IPS-18a (cell line): ENCODE measurements at regions not wholly inside any gene's neighbourhood (a gene's known extent, or its start where the extent isn't known, plus 50 kb on each side); places are given as distances from the start of the nearest gene placed in this dataset.

Experiments
- H3K27ac ChIP-seq: one replicate; pipeline ENCODE4 v1.5.1; 2013; ENCODE audit warnings: low read length
- H3K27me3 ChIP-seq: one replicate; pipeline ENCODE4 v1.6.1; 2013; ENCODE audit warnings: mild to moderate bottlenecking, low read length; ENCODE audit not compliant: control insufficient read depth, insufficient read depth
- H3K36me3 ChIP-seq: one replicate; pipeline ENCODE4 v1.6.1; 2013; ENCODE audit warnings: low read depth, low read length; ENCODE audit not compliant: control insufficient read depth
- H3K4me1 ChIP-seq: one replicate; pipeline ENCODE4 v1.6.1; 2013; ENCODE audit warnings: low read depth, low read length; ENCODE audit not compliant: control insufficient read depth
- H3K4me3 ChIP-seq: one replicate; pipeline ENCODE4 v1.5.1; 2013; ENCODE audit warnings: low read length
- H3K9ac ChIP-seq: one replicate; pipeline ENCODE4 v1.6.1; 2013; ENCODE audit warnings: mild to moderate bottlenecking, low read length, moderate library complexity
- H3K9me3 ChIP-seq: one replicate; pipeline ENCODE4 v1.6.1; 2013; ENCODE audit warnings: low read depth, low read length; ENCODE audit not compliant: control insufficient read depth

- H3K4me3 ChIP-seq, result no peak overlapping the region
- no peak overlapping the region for H3K9ac ChIP-seq
- H3K27ac ChIP-seq, result no peak overlapping the region
- no peaks in the 10 kb centered on the region for H3K27me3 ChIP-seq
- H3K9me3 ChIP-seq, result no peaks in the 10 kb centered on the region
- H3K36me3 ChIP-seq, result no peaks in the 10 kb centered on the region
- no peaks in the 10 kb centered on the region for H3K4me1 ChIP-seq
Observed at GRCh38 chr4:188573104-188573503, 433.9 kb downstream of the TRIML1 start.

GRCh38 chr4:188578657-188579056, 439.4 kb downstream of the TRIML1 start:
- Histone ChIP-seq H3K9me3 (no peaks in the 10 kb centered on the region), H3K27me3 (no peaks in the 10 kb centered on the region), H3K27ac (no peak overlapping the region), H3K36me3 (no peaks in the 10 kb centered on the region), H3K4me3 (no peak overlapping the region), H3K4me1 (no peaks in the 10 kb centered on the region), H3K9ac (no peak overlapping the region)

- H3K36me3 ChIP-seq, result no peaks in the 10 kb centered on the region
- H3K27ac ChIP-seq, result no peak overlapping the region
- H3K9me3 ChIP-seq, result no peaks in the 10 kb centered on the region
- no peaks in the 10 kb centered on the region for H3K27me3 ChIP-seq
- no peak overlapping the region for H3K9ac ChIP-seq
- no peak overlapping the region for H3K4me3 ChIP-seq
- no peaks in the 10 kb centered on the region for H3K4me1 ChIP-seq
Observed at GRCh38 chr4:188596021-188596420, 456.8 kb downstream of the TRIML1 start.

- H3K27me3 ChIP-seq, result no peaks in the 10 kb centered on the region
- H3K27ac ChIP-seq, result no peak overlapping the region
- H3K36me3 ChIP-seq, result no peaks in the 10 kb centered on the region
- H3K9me3 ChIP-seq, result no peaks in the 10 kb centered on the region
- no peak overlapping the region for H3K4me3 ChIP-seq
- no peak overlapping the region for H3K9ac ChIP-seq
- no peaks in the 10 kb centered on the region for H3K4me1 ChIP-seq
Observed at GRCh38 chr4:188603646-188604045, 464.4 kb downstream of the TRIML1 start.

GRCh38 chr4:188606635-188607034, 467.4 kb downstream of the TRIML1 start:
- Histone ChIP-seq H3K27me3 (no peaks in the 10 kb centered on the region), H3K9ac (no peak overlapping the region), H3K4me3 (no peak overlapping the region), H3K27ac (no peak overlapping the region), H3K4me1 (no peaks in the 10 kb centered on the region), H3K9me3 (no peaks in the 10 kb centered on the region), H3K36me3 (no peaks in the 10 kb centered on the region)

GRCh38 chr4:188611143-188611542, 471.9 kb downstream of the TRIML1 start:
- H3K9me3 ChIP-seq, result no peaks in the 10 kb centered on the region
- no peaks in the 10 kb centered on the region for H3K4me1 ChIP-seq

GRCh38 chr4:188612659-188613058, 473.4 kb downstream of the TRIML1 start:
- H3K4me3 ChIP-seq, result no peak overlapping the region
- no peaks in the 10 kb centered on the region for H3K9me3 ChIP-seq
- H3K9ac ChIP-seq, result no peak overlapping the region
- H3K27ac ChIP-seq, result no peak overlapping the region
- no peaks in the 10 kb centered on the region for H3K4me1 ChIP-seq
- H3K36me3 ChIP-seq, result no peaks in the 10 kb centered on the region
- H3K27me3 ChIP-seq, result no peaks in the 10 kb centered on the region

More at GRCh38 chr4:188611143-188611542, 471.9 kb downstream of the TRIML1 start:
- Histone ChIP-seq H3K27ac (no peak overlapping the region), H3K36me3 (no peaks in the 10 kb centered on the region), H3K4me3 (no peak overlapping the region), H3K9ac (no peak overlapping the region), H3K27me3 (no peaks in the 10 kb centered on the region)

- Histone ChIP-seq H3K9me3 (no peaks in the 10 kb centered on the region), H3K4me3 (no peak overlapping the region), H3K27ac (no peak overlapping the region), H3K27me3 (peaks cover 8% of the 10 kb centered on the region), H3K9ac (no peak overlapping the region), H3K4me1 (no peaks in the 10 kb centered on the region), H3K36me3 (no peaks in the 10 kb centered on the region)
Observed at GRCh38 chr4:188613976-188614375, 474.7 kb downstream of the TRIML1 start.

GRCh38 chr4:188619456-188620149, 480.4 kb downstream of the TRIML1 start:
- Histone ChIP-seq H3K9me3 (no peaks in the 10 kb centered on the region), H3K4me3 (no peak overlapping the region), H3K9ac (no peak overlapping the region), H3K4me1 (no peaks in the 10 kb centered on the region), H3K27me3 (peaks cover 28% of the 10 kb centered on the region), H3K36me3 (no peaks in the 10 kb centered on the region), H3K27ac (no peak overlapping the region)

- no peaks in the 10 kb centered on the region for H3K36me3 ChIP-seq
- H3K9me3 ChIP-seq, result no peaks in the 10 kb centered on the region
- H3K27ac ChIP-seq, result no peak overlapping the region
- H3K9ac ChIP-seq, result no peak overlapping the region
- H3K4me1 ChIP-seq, result no peaks in the 10 kb centered on the region
- peaks cover 28% of the 10 kb centered on the region for H3K27me3 ChIP-seq
- H3K4me3 ChIP-seq, result no peak overlapping the region
Observed at GRCh38 chr4:188620608-188621007, 481.4 kb downstream of the TRIML1 start.

GRCh38 chr4:188623314-188623854, 484.1 kb downstream of the TRIML1 start:
- no peaks in the 10 kb centered on the region for H3K9me3 ChIP-seq
- peaks cover 25% of the 10 kb centered on the region for H3K27me3 ChIP-seq
- no peak overlapping the region for H3K27ac ChIP-seq
- no peak overlapping the region for H3K4me3 ChIP-seq
- no peaks in the 10 kb centered on the region for H3K36me3 ChIP-seq
- no peaks in the 10 kb centered on the region for H3K4me1 ChIP-seq
- no peak overlapping the region for H3K9ac ChIP-seq

- Histone ChIP-seq H3K27ac (no peak overlapping the region), H3K9ac (no peak overlapping the region), H3K36me3 (no peaks in the 10 kb centered on the region), H3K4me1 (no peaks in the 10 kb centered on the region), H3K9me3 (no peaks in the 10 kb centered on the region), H3K27me3 (peaks cover 16% of the 10 kb centered on the region), H3K4me3 (no peak overlapping the region)
Observed at GRCh38 chr4:188624370-188624769, 485.1 kb downstream of the TRIML1 start.
